ENCODE measurements at regions not wholly inside any gene's neighbourhood (a gene's known extent, or its start where the extent isn't known, plus 50 kb on each side); places are given as distances from the start of the nearest gene placed in this dataset.

- Mint-ChIP-seq H3K4me1 (peaks cover 23% of the 10 kb centered on the region), H3K27me3 (ENCODE audit: insufficient read depth, low read depth) (no peaks in the 10 kb centered on the region), H3K36me3 (no peaks in the 10 kb centered on the region), H3K9me3 (peaks cover 9% of the 10 kb centered on the region), H3K27ac (no peak overlapping the region), H3K4me3 (no peak overlapping the region)
- Histone ChIP-seq H3K4me1 (peaks cover 12% of the 10 kb centered on the region), H3K9ac (no peak overlapping the region), H3K4me2 (no peak overlapping the region), H3K27ac (no peak overlapping the region), H2AFZ (replicated peaks) (no peak overlapping the region), H3K79me2 (ENCODE audit: low read depth) (no peaks in the 10 kb centered on the region), H3K27me3 (no peaks in the 10 kb centered on the region), H4K20me1 (ENCODE audit: low read depth) (no peaks in the 10 kb centered on the region), H3F3A (ENCODE audit: low read depth) (no peaks in the 10 kb centered on the region), H3K36me3 (no peaks in the 10 kb centered on the region), H3K9me3 (ENCODE audit: low read depth) (no peaks in the 10 kb centered on the region), H3K4me3 (no peak overlapping the region)
- TF ChIP-seq EZH2 (IDR thresholded peaks at IDR 0.05), result no peak
- TF ChIP-seq EZH2phosphoT487 (IDR thresholded peaks at IDR 0.05), result no peak
- TF ChIP-seq CTCF (IDR thresholded peaks at IDR 0.05), result no peak
- no peak for DNase-seq (ENCODE audit: low spot score)
Observed at GRCh38 chr14:87687420-87687819, 305.6 kb downstream of the GALC start.

- peaks cover 12% of the 10 kb centered on the region for H3K4me1 ChIP-seq
- H3K9me3 ChIP-seq (ENCODE audit: low read depth), result no peaks in the 10 kb centered on the region
- H3K79me2 ChIP-seq (ENCODE audit: low read depth), result no peaks in the 10 kb centered on the region
- no peaks in the 10 kb centered on the region for H3K36me3 Mint-ChIP-seq
- TF ChIP-seq CTCF (IDR thresholded peaks at IDR 0.05) (no peak), EZH2 (IDR thresholded peaks at IDR 0.05) (no peak), EZH2phosphoT487 (IDR thresholded peaks at IDR 0.05) (no peak)
- no peaks in the 10 kb centered on the region for H3K27me3 Mint-ChIP-seq (ENCODE audit: insufficient read depth, low read depth)
- H2AFZ ChIP-seq (replicated peaks), result no peak overlapping the region
- H3K9ac ChIP-seq, result no peak overlapping the region
- H3K9me3 Mint-ChIP-seq, result peaks cover 9% of the 10 kb centered on the region
- no peaks in the 10 kb centered on the region for H3K36me3 ChIP-seq
- H3K27me3 ChIP-seq, result no peaks in the 10 kb centered on the region
- H3K4me3 ChIP-seq, result no peak overlapping the region
- H3F3A ChIP-seq (ENCODE audit: low read depth), result no peaks in the 10 kb centered on the region
- H4K20me1 ChIP-seq (ENCODE audit: low read depth), result no peaks in the 10 kb centered on the region
- no peak overlapping the region for H3K27ac ChIP-seq
- no peak overlapping the region for H3K27ac Mint-ChIP-seq
- H3K4me2 ChIP-seq, result no peak overlapping the region
- DNase-seq (ENCODE audit: low spot score), result no peak
- no peak overlapping the region for H3K4me3 Mint-ChIP-seq
- H3K4me1 Mint-ChIP-seq, result peaks cover 23% of the 10 kb centered on the region
Observed at GRCh38 chr14:87686746-87687145, 306.2 kb downstream of the GALC start.

- no peak overlapping the region for H3K4me3 Mint-ChIP-seq
Observed at GRCh38 chr14:87679866-87680265, 313.1 kb downstream of the GALC start.

More at GRCh38 chr14:87679866-87680265, 313.1 kb downstream of the GALC start:
- no peaks in the 10 kb centered on the region for H3F3A ChIP-seq (ENCODE audit: low read depth)
- Mint-ChIP-seq H3K36me3 (no peaks in the 10 kb centered on the region), H3K9me3 (peaks cover 9% of the 10 kb centered on the region), H3K27ac (no peak overlapping the region), H3K27me3 (ENCODE audit: insufficient read depth, low read depth) (no peaks in the 10 kb centered on the region), H3K4me1 (no peaks in the 10 kb centered on the region)
- H3K27me3 ChIP-seq, result no peaks in the 10 kb centered on the region
- H3K9me3 ChIP-seq (ENCODE audit: low read depth), result no peaks in the 10 kb centered on the region
- H3K4me1 ChIP-seq, result no peaks in the 10 kb centered on the region
- no peaks in the 10 kb centered on the region for H3K79me2 ChIP-seq (ENCODE audit: low read depth)
- H3K4me2 ChIP-seq, result no peak overlapping the region
- no peak overlapping the region for H3K4me3 ChIP-seq
- DNase-seq (ENCODE audit: low spot score), result no peak
- no peak for TF ChIP-seq EZH2phosphoT487 (IDR thresholded peaks at IDR 0.05)
- no peak for TF ChIP-seq CTCF (IDR thresholded peaks at IDR 0.05)
- no peak for TF ChIP-seq EZH2 (IDR thresholded peaks at IDR 0.05)
- no peak overlapping the region for H2AFZ ChIP-seq (replicated peaks)
- H3K36me3 ChIP-seq, result no peaks in the 10 kb centered on the region
- no peak overlapping the region for H3K9ac ChIP-seq
- no peaks in the 10 kb centered on the region for H4K20me1 ChIP-seq (ENCODE audit: low read depth)
- no peak overlapping the region for H3K27ac ChIP-seq

Data from neural progenitor cell (in vitro differentiated cells).